Osteocyte (in vitro differentiated cells): ENCODE measurements at regions not wholly inside any gene's neighbourhood (a gene's known extent, or its start where the extent isn't known, plus 50 kb on each side); places are given as distances from the start of the nearest gene placed in this dataset.

Source experiments
- DNase-seq: peaks from one replicate; pipeline ENCODE4 v3.0.0; 2021; ENCODE audit warnings: mixed read lengths; ENCODE audit not compliant: unreplicated experiment; ENCODE audit errors: extremely low spot score
- H3K27ac Mint-ChIP-seq: one replicate; pipeline ENCODE4 v1.8.0; 2021; ENCODE audit warnings: mild to moderate bottlenecking, mixed read lengths; ENCODE audit not compliant: unreplicated experiment
- H3K27me3 Mint-ChIP-seq: one replicate; pipeline ENCODE4 v1.8.0; 2021; ENCODE audit warnings: mixed read lengths; ENCODE audit not compliant: unreplicated experiment
- H3K36me3 Mint-ChIP-seq: one replicate; pipeline ENCODE4 v1.8.0; 2021; ENCODE audit warnings: mixed read lengths; ENCODE audit not compliant: unreplicated experiment
- H3K4me1 Mint-ChIP-seq: one replicate; pipeline ENCODE4 v1.8.0; 2021; ENCODE audit warnings: mixed read lengths; ENCODE audit not compliant: unreplicated experiment
- H3K4me3 Mint-ChIP-seq: one replicate; pipeline ENCODE4 v1.8.0; 2021; ENCODE audit warnings: mild to moderate bottlenecking, moderate library complexity, mixed read lengths; ENCODE audit not compliant: unreplicated experiment
- H3K9me3 Mint-ChIP-seq: one replicate; pipeline ENCODE4 v1.8.0; 2021; ENCODE audit warnings: mixed read lengths; ENCODE audit not compliant: unreplicated experiment
- TF ChIP-seq, protein P1 (sequence below): fragments of 200-600 bp; sonication (generic); IDR thresholded peaks from 2 replicates; pipeline ENCODE4 v1.5.0; 2021; ENCODE audit warnings: antibody characterized with exemption, mild to moderate bottlenecking, moderate library complexity

DNA sequence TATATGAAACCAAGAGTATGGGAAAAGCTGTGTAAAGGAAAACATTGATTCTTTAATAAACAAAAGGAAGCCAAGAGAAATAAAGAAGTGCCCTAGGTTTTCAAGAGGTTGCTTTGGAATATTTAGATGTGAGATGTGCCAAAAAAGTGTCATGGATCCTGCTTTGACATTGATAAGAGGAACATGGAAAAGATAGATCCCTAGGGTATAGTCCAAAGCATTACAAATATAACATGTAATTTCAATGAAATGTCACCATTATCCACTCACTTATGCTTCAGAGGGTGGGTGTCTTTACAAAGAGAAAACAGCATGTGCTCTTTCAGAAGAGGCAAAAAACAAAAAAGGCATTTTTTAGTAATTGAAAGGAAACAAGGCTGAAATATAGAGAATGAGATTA, 1196.7 kb downstream of the EFNA5 start:
- Mint-ChIP-seq H3K36me3 (peaks cover 3% of the 10 kb centered on the region), H3K4me1 (peaks cover 24% of the 10 kb centered on the region), H3K27me3 (no peaks in the 10 kb centered on the region), H3K27ac (peak overlapping the region; percentile 3), H3K9me3 (peaks cover 9% of the 10 kb centered on the region), H3K4me3 (no peak overlapping the region)
- DNase-seq = no peak
- TF ChIP-seq, protein P1, sequence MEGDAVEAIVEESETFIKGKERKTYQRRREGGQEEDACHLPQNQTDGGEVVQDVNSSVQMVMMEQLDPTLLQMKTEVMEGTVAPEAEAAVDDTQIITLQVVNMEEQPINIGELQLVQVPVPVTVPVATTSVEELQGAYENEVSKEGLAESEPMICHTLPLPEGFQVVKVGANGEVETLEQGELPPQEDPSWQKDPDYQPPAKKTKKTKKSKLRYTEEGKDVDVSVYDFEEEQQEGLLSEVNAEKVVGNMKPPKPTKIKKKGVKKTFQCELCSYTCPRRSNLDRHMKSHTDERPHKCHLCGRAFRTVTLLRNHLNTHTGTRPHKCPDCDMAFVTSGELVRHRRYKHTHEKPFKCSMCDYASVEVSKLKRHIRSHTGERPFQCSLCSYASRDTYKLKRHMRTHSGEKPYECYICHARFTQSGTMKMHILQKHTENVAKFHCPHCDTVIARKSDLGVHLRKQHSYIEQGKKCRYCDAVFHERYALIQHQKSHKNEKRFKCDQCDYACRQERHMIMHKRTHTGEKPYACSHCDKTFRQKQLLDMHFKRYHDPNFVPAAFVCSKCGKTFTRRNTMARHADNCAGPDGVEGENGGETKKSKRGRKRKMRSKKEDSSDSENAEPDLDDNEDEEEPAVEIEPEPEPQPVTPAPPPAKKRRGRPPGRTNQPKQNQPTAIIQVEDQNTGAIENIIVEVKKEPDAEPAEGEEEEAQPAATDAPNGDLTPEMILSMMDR = no peak

DNA sequence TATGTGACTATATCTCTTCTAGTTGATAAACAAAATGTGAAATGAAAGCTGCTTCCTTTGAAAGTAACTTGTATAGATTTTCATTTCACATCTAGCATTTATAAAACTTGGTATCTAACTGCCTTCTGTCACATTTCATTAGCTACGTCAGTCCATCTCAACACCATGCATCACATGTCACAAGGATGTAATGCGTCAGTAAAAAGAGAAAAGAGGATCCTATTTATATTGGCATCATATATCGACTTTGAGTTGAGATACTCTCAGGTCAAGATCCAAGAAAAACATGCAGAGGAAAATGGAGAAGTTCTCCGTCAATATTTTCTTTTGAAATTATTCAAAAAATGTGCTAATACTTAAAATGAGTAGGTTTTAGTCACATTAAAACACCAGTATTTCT, 1211.2 kb downstream of the EFNA5 start:
- TF ChIP-seq, protein P1 = no peak

DNA sequence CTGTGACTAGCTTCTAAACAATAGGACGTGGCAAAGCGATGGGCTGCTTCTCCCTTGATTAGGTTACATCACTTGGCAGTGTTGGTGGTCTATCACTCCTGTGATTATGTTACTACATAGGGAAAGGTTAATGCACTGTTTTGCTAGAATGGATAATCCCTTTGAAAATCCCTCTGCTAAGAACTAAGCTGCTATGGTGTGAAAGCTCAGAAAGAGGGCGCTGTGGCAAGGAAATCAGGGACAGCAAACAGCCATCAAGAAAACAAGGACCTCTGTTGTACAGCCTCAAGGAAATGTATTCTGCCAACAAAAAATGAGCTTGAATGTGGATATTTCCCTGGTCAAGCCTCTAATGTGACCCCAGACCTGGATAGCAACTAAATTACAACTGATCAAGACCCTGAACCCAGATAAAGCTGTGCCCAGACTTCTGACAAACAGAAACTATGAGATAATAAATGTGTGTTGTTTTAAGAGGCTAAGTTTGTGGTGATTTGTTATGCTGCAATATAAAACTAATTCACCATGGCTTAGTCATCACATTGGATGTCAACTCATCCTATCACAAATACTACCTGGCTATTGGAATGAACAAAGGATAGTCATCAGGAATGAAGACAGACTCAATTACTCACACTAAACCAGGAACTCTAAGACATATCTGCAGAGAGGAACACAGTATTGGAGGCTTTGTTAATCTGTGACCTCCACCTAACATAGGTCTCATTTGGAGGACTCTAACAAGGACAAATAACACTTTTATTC, 1215.9 kb downstream of the EFNA5 start:
- H3K4me3 Mint-ChIP-seq = no peak overlapping the region
- TF ChIP-seq, protein P1 = peak; percentile 51
- no peak overlapping the region for H3K27ac Mint-ChIP-seq
- peaks cover 3% of the 10 kb centered on the region for H3K36me3 Mint-ChIP-seq
- DNase-seq = no peak
- no peaks in the 10 kb centered on the region for H3K27me3 Mint-ChIP-seq
- H3K9me3 Mint-ChIP-seq = no peaks in the 10 kb centered on the region
- H3K4me1 Mint-ChIP-seq = peaks cover 13% of the 10 kb centered on the region

More for the DNA sequence above, 1211.2 kb downstream of the EFNA5 start:
- Mint-ChIP-seq H3K9me3 (peaks cover 7% of the 10 kb centered on the region), H3K27ac (peak overlapping the region; percentile 45), H3K36me3 (peaks cover 3% of the 10 kb centered on the region), H3K27me3 (no peaks in the 10 kb centered on the region), H3K4me3 (no peak overlapping the region), H3K4me1 (peaks cover 29% of the 10 kb centered on the region)
- DNase-seq = no peak

DNA sequence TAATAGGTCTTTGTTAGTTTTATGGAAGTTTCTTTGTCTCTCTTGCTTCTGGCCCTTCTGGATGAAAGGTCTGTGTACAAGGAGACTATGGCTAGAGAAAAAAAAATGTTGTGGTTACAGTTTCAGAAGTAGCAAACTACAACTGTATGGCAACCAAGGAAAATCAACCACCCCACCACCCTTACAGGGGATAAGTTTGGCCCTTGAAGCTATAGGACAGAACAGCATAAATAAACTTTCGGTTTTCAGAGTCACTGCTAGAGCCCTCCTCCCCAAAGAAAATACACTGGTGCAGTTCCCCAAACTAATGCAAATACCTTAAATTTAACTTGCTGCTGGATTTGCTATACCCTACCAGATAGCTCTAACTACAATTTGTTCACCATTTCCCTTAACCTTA, 1216.7 kb downstream of the EFNA5 start:
- Mint-ChIP-seq H3K27me3 (no peaks in the 10 kb centered on the region), H3K9me3 (no peaks in the 10 kb centered on the region), H3K4me3 (no peak overlapping the region), H3K27ac (no peak overlapping the region), H3K4me1 (peaks cover 8% of the 10 kb centered on the region), H3K36me3 (peaks cover 3% of the 10 kb centered on the region)
- TF ChIP-seq, protein P1 = no peak
- DNase-seq = no peak

DNA sequence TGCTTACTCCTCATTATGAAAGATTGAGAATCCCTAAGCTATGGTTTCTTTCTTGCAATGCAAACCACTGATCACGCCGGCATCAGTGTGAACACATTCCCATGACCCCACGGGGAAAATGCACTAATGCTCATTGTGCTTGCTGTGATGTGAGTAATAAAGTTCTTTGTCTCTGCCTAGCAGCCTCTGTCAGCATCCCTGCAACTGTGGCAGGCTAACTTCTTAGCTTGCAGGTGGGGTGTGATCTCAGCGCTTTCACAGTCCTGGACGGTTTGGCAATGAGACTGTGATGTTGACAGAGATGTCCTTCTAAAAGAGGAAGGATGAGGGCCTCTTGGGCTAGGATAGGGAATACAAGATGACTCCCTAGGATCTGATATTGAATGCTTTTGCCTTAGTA, 1218.7 kb downstream of the EFNA5 start:
- Mint-ChIP-seq H3K36me3 (no peaks in the 10 kb centered on the region), H3K9me3 (no peaks in the 10 kb centered on the region), H3K4me3 (no peak overlapping the region), H3K4me1 (peaks cover 3% of the 10 kb centered on the region), H3K27ac (no peak overlapping the region), H3K27me3 (no peaks in the 10 kb centered on the region)
- DNase-seq = no peak
- TF ChIP-seq, protein P1 = no peak
